Skeletal muscle tissue (tissue), 3 donors: ENCODE measurements at regions not wholly inside any gene's neighbourhood (a gene's known extent, or its start where the extent isn't known, plus 50 kb on each side); places are given as distances from the start of the nearest gene placed in this dataset.
A peak's percentile ranks its signal among the peaks of the same experiment; 100 is the strongest.

Source experiments
- H3K27ac ChIP-seq: one replicate; pipeline ENCODE4 v1.7.0; 2013; ENCODE audit warnings: mild to moderate bottlenecking, low read depth, low read length, inconsistent platforms
- H3K27me3 ChIP-seq, 3 donors: one replicate each; pipeline ENCODE4 v1.7.0; 2013; ENCODE audit warnings: low read length in 3 of 3; ENCODE audit not compliant: control insufficient read depth in 3 of 3, insufficient read depth in 3 of 3
- H3K36me3 ChIP-seq, 3 donors: one replicate each; pipeline ENCODE4 v1.7.0; 2013; ENCODE audit warnings: low read length in 3 of 3; ENCODE audit not compliant: control insufficient read depth in 3 of 3, insufficient read depth in 3 of 3
- H3K4me1 ChIP-seq, 3 donors: one replicate each; pipeline ENCODE4 v1.7.0; 2013; ENCODE audit warnings: low read length in 3 of 3, mild to moderate bottlenecking in 3 of 3; ENCODE audit not compliant: control insufficient read depth in 3 of 3, insufficient read depth in 3 of 3
- H3K4me3 ChIP-seq, 3 donors: one replicate each; pipeline ENCODE4 v1.7.0; 2013; ENCODE audit warnings: low read length in 3 of 3
- H3K9ac ChIP-seq, 3 donors: one replicate each; pipeline ENCODE4 v1.7.0; 2013; ENCODE audit warnings: low read length in 3 of 3, mild to moderate bottlenecking in 3 of 3, moderate library complexity in 2 of 3, low read depth in 1 of 3
- H3K9me3 ChIP-seq, 3 donors: one replicate each; pipeline ENCODE4 v1.7.0; 2013; ENCODE audit warnings: low read length in 3 of 3; ENCODE audit not compliant: control insufficient read depth in 3 of 3
- donor health status: Osteomylitis.

GRCh38 chr10:127797339-127797738, 60.4 kb downstream of the FOXI2 start:
- Histone ChIP-seq H3K36me3 (no peaks in the 10 kb centered on the region), H3K4me1 (no peaks in the 10 kb centered on the region), H3K27me3 (peaks cover 0 to 4% (median 0%) of the 10 kb centered on the region in 3 donors), H3K4me3 (no peak overlapping the region), H3K27ac (no peak overlapping the region), H3K9ac (no peak overlapping the region), H3K9me3 (no peaks in the 10 kb centered on the region)

DNA sequence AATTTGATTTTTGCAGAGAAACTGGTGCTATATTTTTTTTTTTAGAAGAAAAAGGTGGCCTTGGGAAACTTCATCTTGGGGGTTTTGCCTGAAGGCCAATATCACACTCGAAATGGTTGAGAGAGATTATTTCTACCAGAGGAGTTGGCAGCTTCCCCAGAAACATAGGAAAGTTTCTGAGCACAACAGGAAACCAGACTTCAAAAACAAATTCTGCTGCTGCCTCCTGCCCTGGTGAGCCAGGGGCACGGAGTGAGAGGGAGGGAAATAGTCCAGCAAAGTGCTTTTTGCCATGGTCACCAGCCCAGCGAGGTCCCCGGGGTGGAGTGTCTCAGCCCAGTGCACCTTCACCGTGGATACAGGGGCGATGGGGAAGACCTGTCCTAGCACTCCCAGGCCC, 61.1 kb downstream of the FOXI2 start:
- Histone ChIP-seq H3K9me3 (no peaks in the 10 kb centered on the region), H3K4me3 (peak overlapping the region in 1 of 3 donors; percentile 14)

DNA sequence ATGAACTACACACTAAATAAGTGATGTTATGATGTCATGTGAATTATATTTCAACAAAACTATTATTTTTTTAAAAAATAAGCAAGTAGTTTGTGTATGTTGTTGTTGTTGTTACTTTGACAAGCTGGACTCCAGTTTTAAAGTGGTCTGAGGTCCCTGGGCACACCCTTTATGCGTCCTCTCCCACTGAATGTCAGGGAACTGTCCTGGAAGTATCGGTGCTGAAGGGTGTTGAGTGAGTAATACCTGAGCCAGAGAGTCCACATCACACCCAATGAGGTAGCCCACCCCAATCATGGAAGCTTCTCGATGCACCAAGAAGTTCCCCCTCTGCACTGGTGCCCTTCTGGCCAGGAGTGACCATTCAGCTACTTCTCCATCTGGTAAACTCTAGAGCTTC, 64.3 kb downstream of the FOXI2 start:
- Histone ChIP-seq H3K4me3 (no peak overlapping the region), H3K9me3 (no peaks in the 10 kb centered on the region)

More for the DNA sequence above, 61.1 kb downstream of the FOXI2 start:
- Histone ChIP-seq H3K36me3 (no peaks in the 10 kb centered on the region), H3K9ac (no peak overlapping the region), H3K27ac (no peak overlapping the region), H3K27me3 (peaks cover 0 to 4% (median 0%) of the 10 kb centered on the region in 3 donors), H3K4me1 (no peaks in the 10 kb centered on the region)

DNA sequence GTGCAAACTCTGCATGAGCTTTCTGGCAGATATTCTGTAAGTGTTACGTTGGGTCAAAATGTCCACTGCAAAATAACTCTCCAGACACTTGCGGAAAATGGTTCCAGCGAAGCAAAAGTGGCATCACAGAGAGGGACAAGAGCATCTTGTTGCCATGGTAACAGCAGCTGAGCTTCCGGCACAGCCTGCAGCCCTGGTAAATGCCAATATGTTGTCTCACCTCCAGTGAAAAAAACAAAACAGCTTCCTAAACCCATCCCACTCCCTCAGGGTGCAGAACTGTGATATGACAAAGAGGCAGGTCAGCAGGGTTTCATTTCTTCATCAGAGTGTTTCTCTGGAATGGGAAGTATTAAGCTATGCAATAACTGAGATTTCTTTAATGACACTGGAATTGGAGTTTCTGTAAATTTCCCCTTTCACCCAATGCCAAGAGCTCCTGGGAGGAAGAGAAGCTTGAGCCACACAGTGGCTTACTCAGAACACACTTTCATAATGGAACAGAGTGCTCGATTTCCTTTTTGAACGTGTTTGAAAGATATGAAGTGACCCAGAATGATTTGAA, 65.6 kb downstream of the FOXI2 start:
- Histone ChIP-seq H3K4me3 (no peak overlapping the region), H3K27ac (no peak overlapping the region), H3K27me3 (no peaks in the 10 kb centered on the region), H3K9me3 (no peaks in the 10 kb centered on the region), H3K9ac (no peak overlapping the region), H3K4me1 (no peaks in the 10 kb centered on the region), H3K36me3 (no peaks in the 10 kb centered on the region)

More for the DNA sequence above, 64.3 kb downstream of the FOXI2 start:
- H3K27ac ChIP-seq, result no peak overlapping the region
- peaks cover 0 to 4% (median 0%) of the 10 kb centered on the region in 3 donors for H3K27me3 ChIP-seq
- no peaks in the 10 kb centered on the region for H3K36me3 ChIP-seq
- H3K9ac ChIP-seq, result no peak overlapping the region
- no peaks in the 10 kb centered on the region for H3K4me1 ChIP-seq

DNA sequence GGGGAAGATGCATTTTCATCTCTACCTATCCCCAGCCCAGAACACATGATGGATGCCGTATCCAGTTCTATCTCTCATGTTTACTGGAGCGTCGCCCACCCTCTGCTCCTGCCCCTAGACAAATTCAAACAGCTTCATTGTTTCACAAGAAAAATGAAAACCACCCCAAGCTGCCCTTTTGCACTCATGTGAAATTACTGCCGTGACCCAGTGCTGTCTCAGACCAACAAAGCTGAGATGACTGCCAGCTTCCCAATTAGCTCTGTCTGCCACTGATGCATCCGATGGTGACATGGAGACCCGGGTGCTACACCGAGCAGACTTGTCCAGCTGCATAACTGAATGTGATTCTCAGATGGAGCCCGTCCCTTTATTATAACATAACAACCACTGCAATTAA, 67.7 kb downstream of the FOXI2 start:
- Histone ChIP-seq H3K4me1 (no peaks in the 10 kb centered on the region), H3K27me3 (no peaks in the 10 kb centered on the region), H3K27ac (no peak overlapping the region), H3K9ac (no peak overlapping the region), H3K36me3 (no peaks in the 10 kb centered on the region), H3K4me3 (no peak overlapping the region), H3K9me3 (no peaks in the 10 kb centered on the region)

GRCh38 chr10:127805950-127806349, 69.0 kb downstream of the FOXI2 start:
- no peak overlapping the region for H3K4me3 ChIP-seq
- H3K27me3 ChIP-seq, result no peaks in the 10 kb centered on the region
- H3K36me3 ChIP-seq, result no peaks in the 10 kb centered on the region
- H3K9me3 ChIP-seq, result no peaks in the 10 kb centered on the region
- H3K9ac ChIP-seq, result no peak overlapping the region
- no peak overlapping the region for H3K27ac ChIP-seq
- H3K4me1 ChIP-seq, result no peaks in the 10 kb centered on the region

- no peaks in the 10 kb centered on the region for H3K27me3 ChIP-seq
- no peak overlapping the region for H3K27ac ChIP-seq
- no peak overlapping the region for H3K4me3 ChIP-seq
- H3K9ac ChIP-seq, result no peak overlapping the region
- H3K36me3 ChIP-seq, result no peaks in the 10 kb centered on the region
- H3K4me1 ChIP-seq, result no peaks in the 10 kb centered on the region
- no peaks in the 10 kb centered on the region for H3K9me3 ChIP-seq
Observed at GRCh38 chr10:127812041-127812440, 75.1 kb downstream of the FOXI2 start.

DNA sequence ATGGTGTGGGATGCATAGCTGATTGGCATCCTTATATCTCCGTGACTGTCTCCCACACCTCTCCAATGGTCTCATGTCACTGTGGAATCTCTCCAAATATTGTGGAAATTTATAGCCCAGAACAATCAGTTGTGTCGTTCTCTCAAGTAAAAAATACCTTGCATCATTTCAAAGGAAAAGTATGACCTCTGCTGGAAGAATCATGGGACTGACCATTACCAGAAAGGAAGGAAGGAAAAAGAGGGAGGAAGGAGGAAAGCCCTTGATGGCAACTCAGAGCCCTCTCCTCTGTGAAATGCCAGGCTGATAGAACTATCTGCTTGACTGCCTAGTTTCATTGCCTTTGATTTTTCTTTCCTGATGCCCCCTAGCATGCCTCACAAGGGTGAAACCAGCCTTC, 76.3 kb downstream of the FOXI2 start:
- H3K9ac ChIP-seq, result no peak overlapping the region
- no peak overlapping the region for H3K27ac ChIP-seq
- H3K4me1 ChIP-seq, result no peaks in the 10 kb centered on the region
- no peaks in the 10 kb centered on the region for H3K36me3 ChIP-seq
- no peaks in the 10 kb centered on the region for H3K27me3 ChIP-seq
- no peak overlapping the region for H3K4me3 ChIP-seq
- H3K9me3 ChIP-seq, result no peaks in the 10 kb centered on the region

DNA sequence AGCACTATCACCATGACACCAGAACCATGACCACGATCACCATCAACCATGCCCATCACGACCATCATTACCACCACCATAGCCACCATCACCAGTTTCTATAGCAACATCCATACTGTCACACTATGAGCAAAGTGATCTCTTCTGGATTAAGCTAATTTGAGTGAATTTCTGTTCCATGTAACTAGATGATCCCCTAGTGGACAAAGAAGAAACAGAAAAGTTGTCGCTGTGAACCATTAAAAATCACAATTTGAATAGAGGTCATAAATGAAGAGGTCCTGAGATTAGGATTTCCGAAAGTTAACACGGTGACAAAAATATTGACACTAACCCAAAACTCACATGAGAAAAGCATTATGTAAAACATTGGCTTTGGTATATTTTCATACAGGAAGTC, 77.6 kb downstream of the CLRN3 start:
- H3K9ac ChIP-seq, result no peak overlapping the region
- H3K36me3 ChIP-seq, result no peaks in the 10 kb centered on the region
- no peaks in the 10 kb centered on the region for H3K4me1 ChIP-seq
- no peak overlapping the region for H3K27ac ChIP-seq
- no peaks in the 10 kb centered on the region for H3K27me3 ChIP-seq
- H3K4me3 ChIP-seq, result no peak overlapping the region
- H3K9me3 ChIP-seq, result no peaks in the 10 kb centered on the region

- Histone ChIP-seq H3K9ac (no peak overlapping the region), H3K27ac (no peak overlapping the region), H3K27me3 (no peaks in the 10 kb centered on the region), H3K9me3 (peaks cover 0 to 7% (median 2%) of the 10 kb centered on the region in 3 donors), H3K4me3 (no peak overlapping the region), H3K36me3 (no peaks in the 10 kb centered on the region), H3K4me1 (no peaks in the 10 kb centered on the region)
Observed at GRCh38 chr10:127824826-127825225, 67.9 kb downstream of the CLRN3 start.
